ENCODE measurements at regions not wholly inside any gene's neighbourhood (a gene's known extent, or its start where the extent isn't known, plus 50 kb on each side); places are given as distances from the start of the nearest gene placed in this dataset.

GRCh38 chr17:79401704-79402674, 208.9 kb downstream of the RBFOX3 start:
- no peak for TF ChIP-seq POLR2A (IDR thresholded peaks at IDR 0.05)
- TF ChIP-seq CTCF (IDR thresholded peaks at IDR 0.05), result no peak
